ENCODE measurements at regions not wholly inside any gene's neighbourhood (a gene's known extent, or its start where the extent isn't known, plus 50 kb on each side); places are given as distances from the start of the nearest gene placed in this dataset.
"Not testable (repeated sequence)": the region's sequence is repeated elsewhere in the genome, so short reads cannot be mapped to it uniquely, and the experiment has no call there.

DNA sequence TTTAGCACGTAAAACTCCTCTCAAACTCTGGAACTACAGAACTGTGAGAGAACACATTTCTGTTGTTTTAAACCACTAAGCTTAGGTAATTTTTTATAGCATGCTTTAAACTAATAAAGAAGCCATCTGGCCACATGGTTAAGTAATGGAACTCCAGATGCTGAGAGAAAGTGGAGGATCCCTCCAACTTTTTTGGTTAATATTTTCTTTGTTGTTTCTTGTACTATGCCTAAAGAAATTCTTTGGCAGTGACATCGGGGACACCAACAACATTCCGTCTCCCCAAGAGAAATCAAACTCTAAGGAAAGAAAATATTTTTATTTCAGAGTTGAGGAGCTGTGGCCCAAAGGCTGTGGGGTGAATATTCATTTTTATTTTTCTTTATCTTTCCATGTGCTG, 734.8 kb upstream of the CDH9 start:
- DNase-seq (ENCODE audit: low read depth, low spot score) = no peak
- in situ Hi-C loops (cut with HindIII; ENCODE audit: low pct_unique_long_range_greater_than_20kb, low sequenced_read_pairs) = no loop called here

DNA sequence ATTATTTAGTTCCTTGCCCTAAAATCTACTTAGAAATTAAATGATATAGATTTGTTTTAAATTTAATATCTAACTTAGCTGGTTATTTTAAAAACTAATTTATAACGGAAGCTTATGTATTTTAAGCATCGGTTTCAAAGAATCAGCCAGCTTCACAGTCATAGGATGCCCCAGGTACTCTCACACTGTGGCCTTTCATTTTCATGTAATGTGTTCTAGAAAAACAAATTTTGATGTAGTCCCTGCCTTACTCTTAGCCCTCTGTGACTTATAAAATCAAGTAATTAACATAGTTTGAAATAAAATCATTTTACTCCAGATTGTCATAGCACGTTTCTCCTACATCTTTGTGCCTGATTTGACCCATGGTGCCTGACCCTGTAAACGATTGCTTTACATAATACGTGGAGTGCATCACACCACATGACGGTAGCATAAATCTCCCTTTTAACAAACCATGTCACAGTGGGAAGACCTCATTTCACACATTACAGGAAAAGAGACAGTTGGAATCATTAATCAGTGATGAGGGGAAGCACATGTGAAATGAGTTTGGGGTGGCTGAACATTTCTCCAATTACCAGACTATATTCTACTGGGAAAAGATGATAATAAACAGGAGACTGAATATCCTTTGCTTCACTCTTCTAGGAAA, 731.5 kb upstream of the CDH9 start:
- DNase-seq (ENCODE audit: low read depth, low spot score) = no peak
- in situ Hi-C loops (cut with HindIII; ENCODE audit: low pct_unique_long_range_greater_than_20kb, low sequenced_read_pairs) = no loop called here

- DNase-seq (ENCODE audit: low read depth, low spot score) = no peak
- in situ Hi-C loops (cut with HindIII; ENCODE audit: low pct_unique_long_range_greater_than_20kb, low sequenced_read_pairs) = no loop called here
Measured at GRCh38 chr5:27748847-27749246, 710.5 kb upstream of the CDH9 start.

DNA sequence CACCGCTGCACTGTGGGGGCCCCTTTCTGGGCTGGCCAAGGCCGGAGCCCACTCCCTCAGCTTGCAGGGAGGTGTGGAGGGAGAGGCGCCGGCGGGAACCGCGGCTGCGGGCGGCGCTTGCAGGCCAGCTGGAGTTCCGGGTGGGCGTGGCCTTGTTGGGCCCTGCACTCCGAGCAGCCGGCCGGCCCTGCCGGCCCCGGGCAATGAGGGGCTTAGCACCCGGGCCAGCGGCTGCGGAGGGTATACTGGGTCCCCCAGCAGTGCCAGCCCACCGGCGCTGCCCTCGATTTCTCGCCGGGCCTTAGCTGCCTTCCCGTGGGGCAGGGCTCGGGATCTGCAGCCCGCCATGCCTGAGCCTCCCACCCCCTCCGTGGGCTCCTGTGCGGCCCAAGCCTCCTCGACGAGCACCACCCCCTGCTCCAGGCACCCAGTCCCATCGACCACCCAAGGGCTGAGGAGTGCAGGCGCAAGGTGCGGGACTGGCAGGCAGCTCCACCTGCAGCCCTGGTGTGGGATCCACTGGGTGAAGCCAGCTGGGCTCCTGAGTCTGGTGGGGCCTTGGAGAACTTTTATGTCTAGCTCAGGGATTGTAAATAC, 705.1 kb upstream of the CDH9 start:
- DNase-seq (ENCODE audit: low read depth, low spot score); in situ Hi-C loops (cut with HindIII; ENCODE audit: low pct_unique_long_range_greater_than_20kb, low sequenced_read_pairs): not testable (repeated sequence)

- in situ Hi-C loops (cut with HindIII; ENCODE audit: low pct_unique_long_range_greater_than_20kb, low sequenced_read_pairs) = no loop called here
- DNase-seq (ENCODE audit: low read depth, low spot score) = no peak
Measured at GRCh38 chr5:27742805-27743204, 704.4 kb upstream of the CDH9 start.

GRCh38 chr5:27734838-27735237, 696.5 kb upstream of the CDH9 start:
- DNase-seq (ENCODE audit: low read depth, low spot score) = no peak
- in situ Hi-C loops (cut with HindIII; ENCODE audit: low pct_unique_long_range_greater_than_20kb, low sequenced_read_pairs) = no loop called here

DNA sequence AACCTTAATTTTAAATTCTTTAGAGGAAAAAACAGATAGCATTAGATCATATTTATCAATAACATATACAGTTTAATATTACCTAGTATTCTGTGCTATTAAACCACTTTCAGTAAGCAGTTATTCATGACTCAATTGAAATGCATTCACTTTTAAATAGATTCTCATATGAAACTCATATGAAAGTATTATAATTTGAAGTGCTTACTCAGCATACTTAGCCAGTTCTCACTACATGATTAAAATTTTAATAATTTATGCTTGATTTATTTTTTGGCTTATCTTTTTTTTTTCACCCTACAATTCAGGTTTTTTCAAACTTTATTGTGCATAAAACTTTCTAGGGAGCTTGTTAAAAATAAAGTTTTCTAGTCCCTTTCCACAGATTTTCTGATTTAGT, 694.9 kb upstream of the CDH9 start:
- DNase-seq (ENCODE audit: low read depth, low spot score) = no peak

DNA sequence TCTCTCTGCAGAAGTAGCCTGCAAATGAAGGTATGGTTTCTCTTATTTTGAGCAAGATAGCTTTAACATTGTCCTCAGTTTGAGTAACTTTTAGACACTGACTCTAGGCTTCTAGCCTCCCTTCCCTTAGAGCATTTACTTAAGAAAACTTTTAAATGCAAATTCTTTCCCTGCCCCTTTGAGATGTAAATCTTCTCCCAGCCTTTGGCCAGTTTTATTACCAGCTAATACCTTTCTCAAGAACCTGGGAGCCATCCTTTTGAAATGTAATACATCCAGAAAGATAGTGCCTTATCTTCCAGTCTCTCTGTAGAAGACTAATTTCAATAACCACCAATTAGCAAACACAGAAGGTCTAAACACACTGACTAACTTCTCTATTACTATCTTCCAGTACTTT, 688.9 kb upstream of the CDH9 start:
- DNase-seq (ENCODE audit: low read depth, low spot score) = no peak
- in situ Hi-C loops (cut with HindIII; ENCODE audit: low pct_unique_long_range_greater_than_20kb, low sequenced_read_pairs) = no loop called here

More for the DNA sequence above, 694.9 kb upstream of the CDH9 start:
- in situ Hi-C loops (cut with HindIII; ENCODE audit: low pct_unique_long_range_greater_than_20kb, low sequenced_read_pairs) = no loop called here

- no peak for DNase-seq (ENCODE audit: low read depth, low spot score)
Measured at GRCh38 chr5:27722337-27722736, 684.0 kb upstream of the CDH9 start.

DNA sequence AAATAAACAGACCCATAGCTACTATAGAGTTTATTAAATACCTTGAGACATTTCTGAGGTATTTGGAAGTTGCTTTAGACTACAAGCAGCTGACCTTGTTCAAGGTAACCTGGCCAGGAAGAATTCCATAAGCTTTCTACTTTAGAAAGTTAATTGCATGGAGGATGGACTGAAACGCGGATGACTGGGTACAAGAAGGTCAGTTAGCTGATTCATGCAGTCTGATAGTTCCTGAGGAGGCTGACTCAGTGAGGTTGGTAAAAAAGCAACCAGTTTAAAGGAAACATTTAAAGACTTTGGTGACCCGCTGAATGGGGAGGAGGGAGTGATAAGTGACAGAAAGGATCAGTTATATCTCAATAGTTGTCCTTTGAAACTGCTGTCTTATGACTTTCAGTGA, 670.1 kb upstream of the CDH9 start:
- peak; percentile 48 for DNase-seq (ENCODE audit: low read depth, low spot score)
- in situ Hi-C loops (cut with HindIII; ENCODE audit: low pct_unique_long_range_greater_than_20kb, low sequenced_read_pairs) = no loop called here

More at GRCh38 chr5:27722337-27722736, 684.0 kb upstream of the CDH9 start:
- in situ Hi-C loops (cut with HindIII; ENCODE audit: low pct_unique_long_range_greater_than_20kb, low sequenced_read_pairs) = no loop called here

DNA sequence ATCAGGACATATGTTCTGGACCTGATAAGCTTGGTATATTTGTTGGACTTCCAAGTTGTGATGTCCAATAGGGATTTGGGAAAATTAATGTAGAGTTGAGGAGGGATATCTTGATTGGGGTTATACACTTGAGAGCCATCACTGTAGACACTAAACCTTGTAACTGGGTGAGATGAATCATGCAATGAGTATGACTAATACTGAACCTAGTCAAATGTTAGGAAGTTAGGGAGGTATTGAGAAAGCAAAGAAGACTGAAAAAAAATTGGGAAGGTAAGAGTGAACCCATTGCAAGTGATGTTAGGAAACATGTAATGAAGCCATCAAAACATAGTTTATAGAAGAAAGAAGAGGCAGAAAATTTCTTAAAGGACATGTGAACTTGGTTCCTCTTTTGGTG, 668.4 kb upstream of the CDH9 start:
- in situ Hi-C loops (cut with HindIII; ENCODE audit: low pct_unique_long_range_greater_than_20kb, low sequenced_read_pairs) = no loop called here
- no peak for DNase-seq (ENCODE audit: low read depth, low spot score)

DNA sequence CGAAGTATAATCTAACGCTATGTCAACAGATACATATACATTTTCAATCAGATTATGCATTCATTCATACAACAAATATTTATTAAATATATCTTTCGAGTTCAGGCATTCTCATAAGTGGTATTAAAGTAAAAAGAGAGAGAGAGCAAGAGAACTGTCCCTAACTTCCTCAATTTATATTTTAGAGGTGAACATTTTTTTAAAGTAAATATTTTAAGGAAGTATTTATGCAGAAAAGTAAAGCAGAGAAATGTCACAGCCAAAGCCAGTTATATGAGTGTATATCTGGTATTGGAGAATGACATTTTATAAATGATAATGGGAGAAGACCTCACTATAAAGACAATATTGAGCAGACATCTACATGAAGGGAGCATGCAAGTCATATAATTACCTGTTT, 667.3 kb upstream of the CDH9 start:
- in situ Hi-C loops (cut with HindIII; ENCODE audit: low pct_unique_long_range_greater_than_20kb, low sequenced_read_pairs) = no loop called here

DNA sequence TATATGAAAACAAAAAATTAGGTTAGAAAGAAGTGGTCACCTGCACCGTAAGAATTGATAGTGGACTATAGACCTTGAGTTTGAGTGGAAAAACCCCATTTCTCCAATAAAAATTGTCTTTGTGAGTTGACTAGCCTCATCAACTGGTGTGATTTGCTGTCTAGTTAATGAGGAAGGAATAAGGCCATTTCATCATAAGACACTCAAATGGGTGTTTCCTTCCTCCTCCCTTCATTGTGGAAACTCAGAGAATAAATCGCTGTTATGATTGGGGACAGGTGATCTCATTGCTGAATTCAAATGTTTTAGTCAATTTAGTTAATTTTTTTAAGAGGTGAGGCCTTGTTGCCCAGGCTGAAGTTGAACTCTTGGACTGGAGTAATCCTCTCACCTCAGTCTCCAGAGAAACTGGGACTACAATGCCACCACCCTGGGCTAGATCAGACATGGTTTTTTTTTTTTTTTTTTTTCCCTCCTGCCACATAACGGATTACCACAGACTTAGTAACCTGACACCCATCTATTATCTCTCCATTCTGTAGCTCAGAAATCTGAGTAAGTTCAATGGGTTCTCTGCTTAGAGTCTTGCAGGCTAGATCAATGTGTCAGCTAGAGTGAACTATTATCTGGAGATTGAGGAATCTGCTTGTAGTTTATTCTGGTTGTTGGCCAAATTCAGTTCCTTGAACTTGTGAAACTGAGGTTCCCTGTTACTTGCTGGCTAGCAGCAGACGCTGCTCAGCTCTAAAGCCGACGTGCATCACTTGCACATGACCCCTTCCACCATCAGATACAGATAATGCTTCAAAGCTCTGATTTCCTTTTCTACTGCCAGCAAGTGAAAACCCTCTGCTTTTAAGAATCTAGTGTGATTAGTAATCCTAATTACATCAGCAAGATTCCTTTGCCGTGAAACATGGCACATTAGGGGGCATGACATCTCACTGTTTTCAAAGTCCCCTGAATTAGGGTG, 663.8 kb upstream of the CDH9 start:
- in situ Hi-C loops (cut with HindIII; ENCODE audit: low pct_unique_long_range_greater_than_20kb, low sequenced_read_pairs) = no loop called here

More for the DNA sequence above, 667.3 kb upstream of the CDH9 start:
- no peak for DNase-seq (ENCODE audit: low read depth, low spot score)

GRCh38 chr5:27700526-27700925, 662.1 kb upstream of the CDH9 start:
- DNase-seq (ENCODE audit: low read depth, low spot score) = no peak
- in situ Hi-C loops (cut with HindIII; ENCODE audit: low pct_unique_long_range_greater_than_20kb, low sequenced_read_pairs) = no loop called here

More for the DNA sequence above, 663.8 kb upstream of the CDH9 start:
- no peak for DNase-seq (ENCODE audit: low read depth, low spot score)

GRCh38 chr5:27682600-27682999, 644.2 kb upstream of the CDH9 start:
- in situ Hi-C loops (cut with HindIII; ENCODE audit: low pct_unique_long_range_greater_than_20kb, low sequenced_read_pairs) = no loop called here
- peak; percentile 74 for DNase-seq (ENCODE audit: low read depth, low spot score)

DNA sequence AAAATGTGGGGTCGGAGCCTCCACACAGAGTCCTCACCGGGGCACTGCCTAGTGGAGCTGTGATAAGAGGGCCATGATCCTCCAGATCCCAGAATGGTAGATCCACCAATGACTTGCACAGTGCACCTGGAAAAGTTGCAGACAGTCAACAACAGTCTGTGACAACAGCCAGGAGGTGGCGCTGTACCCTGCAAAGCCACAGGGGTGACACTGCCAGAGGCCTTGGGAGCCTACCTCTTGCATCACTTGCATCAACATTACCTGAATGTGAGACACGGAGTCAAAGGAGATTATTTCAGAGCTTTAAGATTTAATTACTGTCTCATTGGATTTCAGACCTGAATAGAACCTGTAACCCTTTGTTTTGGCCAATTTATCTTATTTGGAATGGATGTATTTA, 614.1 kb upstream of the CDH9 start:
- in situ Hi-C loops (cut with HindIII; ENCODE audit: low pct_unique_long_range_greater_than_20kb, low sequenced_read_pairs) = no loop called here
- DNase-seq (ENCODE audit: low read depth, low spot score) = peak; percentile 64

DNA sequence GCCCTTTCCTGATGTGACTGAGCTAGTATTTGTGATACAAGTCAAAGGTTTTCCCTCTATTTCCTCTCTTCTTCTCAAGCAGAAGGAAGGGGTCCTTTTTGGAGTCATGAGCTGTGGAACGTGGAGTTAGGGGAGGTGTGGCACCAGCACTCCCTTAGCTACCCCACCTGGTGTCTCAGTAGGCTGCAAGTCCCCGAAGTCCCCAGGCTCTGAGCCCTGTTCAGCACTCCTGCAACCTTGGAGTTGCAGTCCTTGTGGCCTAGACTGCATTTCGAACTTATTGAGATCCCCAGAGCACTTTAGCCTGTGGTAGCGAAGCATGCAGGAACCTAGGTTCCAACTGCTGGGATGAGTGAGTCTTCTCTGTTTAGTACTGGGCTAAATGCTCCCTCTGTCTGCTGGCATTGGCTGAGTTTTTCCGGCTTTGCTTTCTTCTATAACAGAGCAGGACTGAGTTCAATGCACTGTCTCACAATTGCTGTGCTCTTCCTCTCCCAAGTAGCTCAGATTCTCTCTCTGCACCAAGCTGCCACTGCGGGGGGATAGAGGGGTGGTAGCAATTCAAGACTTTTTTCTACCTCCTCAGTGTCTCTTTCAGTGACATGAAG, 600.7 kb upstream of the CDH9 start:
- DNase-seq (ENCODE audit: low read depth, low spot score) = peak; percentile 50
- in situ Hi-C loops (cut with HindIII; ENCODE audit: low pct_unique_long_range_greater_than_20kb, low sequenced_read_pairs) = no loop called here

DNA sequence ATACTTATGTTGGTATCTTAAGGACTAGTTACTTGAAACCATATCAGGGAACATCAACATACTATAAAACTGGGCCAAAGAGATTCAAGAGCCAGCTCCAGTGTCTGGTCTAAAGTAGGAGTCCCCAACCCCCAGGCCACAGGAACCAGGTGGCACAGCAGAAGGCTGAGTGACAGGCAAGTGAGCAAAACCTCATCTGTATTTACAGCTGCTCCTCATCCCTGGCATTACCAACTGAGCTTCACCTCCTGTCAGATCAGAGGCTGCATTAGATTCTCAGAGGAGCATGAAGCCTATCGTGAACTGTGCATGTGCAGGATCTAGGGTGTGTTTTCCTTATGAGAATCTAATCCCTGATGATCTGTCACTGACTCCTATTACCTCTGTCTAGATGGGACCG, 581.6 kb upstream of the CDH9 start:
- in situ Hi-C loops (cut with HindIII; ENCODE audit: low pct_unique_long_range_greater_than_20kb, low sequenced_read_pairs) = no loop called here
- DNase-seq (ENCODE audit: low read depth, low spot score) = no peak

All from SK-MEL-5 (cell line).